ENCODE measurements at regions not wholly inside any gene's neighbourhood (a gene's known extent, or its start where the extent isn't known, plus 50 kb on each side); places are given as distances from the start of the nearest gene placed in this dataset.

GRCh38 chr11:112605093-112605666 lies 344.5 kb upstream of the PLET1 start:
- Histone ChIP-seq H2BK15ac (ENCODE audit: low read length) (no peak overlapping the region), H3K4me2 (ENCODE audit: insufficient read depth, low read length, poor library complexity, severe bottlenecking) (no peak overlapping the region), H4K8ac (ENCODE audit: low read depth, low read length) (no peak overlapping the region), H3K9me3 (replicated peaks in 1 of 2; ENCODE audit: control insufficient read depth in 2 of 2, insufficient read depth in 1 of 2, low read depth in 1 of 2, low read length in 2 of 2) (no peaks in the 10 kb centered on the region), H3K79me1 (ENCODE audit: low read depth, low read length) (no peaks in the 10 kb centered on the region), H2AFZ (ENCODE audit: low read length) (no peak overlapping the region), H3K9ac (ENCODE audit: low read depth, low read length, poor library complexity) (no peak overlapping the region), H2AK5ac (ENCODE audit: low read depth, low read length) (no peak overlapping the region), H3K27ac (replicated peaks; ENCODE audit: low read length) (no peak overlapping the region), H3K4me1 (ENCODE audit: control insufficient read depth in 2 of 2, insufficient read depth in 1 of 2, low read depth in 1 of 2, low read length in 2 of 2) (no peaks in the 10 kb centered on the region), H3K4ac (ENCODE audit: low read length) (no peak overlapping the region), H2BK5ac (ENCODE audit: low read length) (no peak overlapping the region), H3K23ac (ENCODE audit: low read depth, low read length, poor library complexity) (no peak overlapping the region), H2BK120ac (ENCODE audit: low read depth, low read length) (no peak overlapping the region), H3K18ac (ENCODE audit: low read length) (no peak overlapping the region), H2BK12ac (ENCODE audit: low read length) (no peak overlapping the region), H3K4me3 (ENCODE audit: low read length in 2 of 2) (no peak overlapping the region), H3K36me3 (replicated peaks in 1 of 2; ENCODE audit: control insufficient read depth in 2 of 2, insufficient read depth in 2 of 2, low read length in 2 of 2) (no peaks in the 10 kb centered on the region), H3K27me3 (ENCODE audit: control insufficient read depth in 3 of 3, insufficient read depth in 3 of 3, low read depth in 1 of 3, low read length in 3 of 3) (no peaks in the 10 kb centered on the region), H3K14ac (ENCODE audit: low read length) (no peak overlapping the region), H4K91ac (ENCODE audit: low read depth, low read length, poor library complexity) (no peak overlapping the region)
- no peak for DNase-seq (ENCODE audit: low spot score)

GRCh38 chr11:112606656-112607055 lies 346.0 kb upstream of the PLET1 start:
- Histone ChIP-seq H4K8ac (ENCODE audit: low read depth, low read length) (no peak overlapping the region), H2AFZ (ENCODE audit: low read length) (no peak overlapping the region), H3K27me3 (ENCODE audit: control insufficient read depth in 3 of 3, insufficient read depth in 3 of 3, low read depth in 1 of 3, low read length in 3 of 3) (no peaks in the 10 kb centered on the region), H3K23ac (ENCODE audit: low read depth, low read length, poor library complexity) (no peak overlapping the region), H3K4me3 (ENCODE audit: low read length in 2 of 2) (no peak overlapping the region), H3K14ac (ENCODE audit: low read length) (no peak overlapping the region), H3K27ac (replicated peaks; ENCODE audit: low read length) (no peak overlapping the region), H2BK15ac (ENCODE audit: low read length) (no peak overlapping the region), H3K18ac (ENCODE audit: low read length) (no peak overlapping the region), H3K4me1 (ENCODE audit: control insufficient read depth in 2 of 2, insufficient read depth in 1 of 2, low read depth in 1 of 2, low read length in 2 of 2) (no peaks in the 10 kb centered on the region), H3K9ac (ENCODE audit: low read depth, low read length, poor library complexity) (no peak overlapping the region), H3K36me3 (replicated peaks in 1 of 2; ENCODE audit: control insufficient read depth in 2 of 2, insufficient read depth in 2 of 2, low read length in 2 of 2) (no peaks in the 10 kb centered on the region), H2BK12ac (ENCODE audit: low read length) (no peak overlapping the region), H3K4ac (ENCODE audit: low read length) (no peak overlapping the region), H2BK5ac (ENCODE audit: low read length) (no peak overlapping the region), H3K4me2 (ENCODE audit: insufficient read depth, low read length, poor library complexity, severe bottlenecking) (no peak overlapping the region), H2BK120ac (ENCODE audit: low read depth, low read length) (no peak overlapping the region), H4K91ac (ENCODE audit: low read depth, low read length, poor library complexity) (no peak overlapping the region), H3K79me1 (ENCODE audit: low read depth, low read length) (no peaks in the 10 kb centered on the region), H3K9me3 (replicated peaks in 1 of 2; ENCODE audit: control insufficient read depth in 2 of 2, insufficient read depth in 1 of 2, low read depth in 1 of 2, low read length in 2 of 2) (no peaks in the 10 kb centered on the region), H2AK5ac (ENCODE audit: low read depth, low read length) (no peak overlapping the region)
- WGBS, 2 donors (ENCODE audit: extremely low coverage in 2 of 2, insufficient read length in 2 of 2, insufficient replicate concordance in 1 of 2) = no CpG with 5 or more reads among the region's 2 CpGs
- no peak for DNase-seq (ENCODE audit: low spot score)

DNA sequence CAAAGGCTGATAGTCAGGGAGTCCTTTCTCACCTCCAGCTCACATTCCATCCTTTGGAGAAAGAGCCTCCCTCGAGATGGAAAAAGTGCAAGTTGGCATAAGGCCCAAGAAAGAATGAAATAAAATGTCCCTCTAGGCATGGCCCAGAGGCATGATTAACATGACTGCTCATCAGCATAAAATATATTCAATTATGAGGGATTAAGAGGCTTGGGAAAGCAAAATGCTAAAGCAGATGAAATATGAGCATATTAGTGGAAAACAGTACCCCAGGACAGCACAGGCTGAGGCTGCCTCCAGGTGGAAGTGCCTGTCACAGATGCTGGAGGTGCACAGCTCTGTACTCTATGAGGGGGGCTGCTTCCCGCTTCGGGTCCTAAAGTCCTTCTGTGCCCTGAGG lies 347.8 kb upstream of the PLET1 start:
- Histone ChIP-seq H2BK120ac (ENCODE audit: low read depth, low read length) (no peak overlapping the region), H4K91ac (ENCODE audit: low read depth, low read length, poor library complexity) (no peak overlapping the region), H2BK12ac (ENCODE audit: low read length) (no peak overlapping the region), H2AK5ac (ENCODE audit: low read depth, low read length) (no peak overlapping the region), H2BK15ac (ENCODE audit: low read length) (no peak overlapping the region), H2BK5ac (ENCODE audit: low read length) (no peak overlapping the region), H3K79me1 (ENCODE audit: low read depth, low read length) (no peaks in the 10 kb centered on the region), H3K4ac (ENCODE audit: low read length) (no peak overlapping the region), H3K14ac (ENCODE audit: low read length) (no peak overlapping the region), H3K4me1 (ENCODE audit: control insufficient read depth in 2 of 2, insufficient read depth in 1 of 2, low read depth in 1 of 2, low read length in 2 of 2) (peaks cover 0 to 5% of the 10 kb centered on the region in 2 donors), H3K4me3 (ENCODE audit: low read length in 2 of 2) (no peak overlapping the region), H3K4me2 (ENCODE audit: insufficient read depth, low read length, poor library complexity, severe bottlenecking) (no peak overlapping the region), H3K27me3 (ENCODE audit: control insufficient read depth in 3 of 3, insufficient read depth in 3 of 3, low read depth in 1 of 3, low read length in 3 of 3) (no peaks in the 10 kb centered on the region), H4K8ac (ENCODE audit: low read depth, low read length) (no peak overlapping the region), H3K18ac (ENCODE audit: low read length) (no peak overlapping the region), H3K9me3 (replicated peaks in 1 of 2; ENCODE audit: control insufficient read depth in 2 of 2, insufficient read depth in 1 of 2, low read depth in 1 of 2, low read length in 2 of 2) (no peaks in the 10 kb centered on the region), H3K9ac (ENCODE audit: low read depth, low read length, poor library complexity) (no peak overlapping the region), H3K23ac (ENCODE audit: low read depth, low read length, poor library complexity) (no peak overlapping the region), H3K36me3 (replicated peaks in 1 of 2; ENCODE audit: control insufficient read depth in 2 of 2, insufficient read depth in 2 of 2, low read length in 2 of 2) (no peaks in the 10 kb centered on the region), H2AFZ (ENCODE audit: low read length) (no peak overlapping the region), H3K27ac (replicated peaks; ENCODE audit: low read length) (no peak overlapping the region)
- no CpG with 5 or more reads among the region's 3 CpGs for WGBS, 2 donors (ENCODE audit: extremely low coverage in 2 of 2, insufficient read length in 2 of 2, insufficient replicate concordance in 1 of 2)
- DNase-seq (ENCODE audit: low spot score) = no peak

DNA sequence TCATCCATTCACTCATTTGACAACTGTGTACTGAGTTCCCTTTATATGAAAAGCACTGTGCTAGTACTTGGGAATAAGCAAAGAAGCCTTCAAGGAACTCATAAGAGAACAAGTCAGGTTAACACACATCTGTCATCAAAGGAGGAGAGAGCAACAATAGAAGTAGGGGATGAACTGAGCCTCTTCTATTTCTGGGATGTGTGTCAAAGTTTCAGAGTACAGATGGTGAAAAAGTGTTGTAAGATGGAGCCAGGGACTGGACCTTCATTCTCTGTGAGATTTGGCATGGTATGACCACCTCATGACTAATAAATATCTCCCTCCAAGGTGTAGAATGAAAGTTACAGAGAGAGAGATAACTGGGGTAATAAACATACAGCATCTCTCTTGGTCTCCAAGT lies 349.8 kb upstream of the PLET1 start:
- Histone ChIP-seq H3K79me1 (ENCODE audit: low read depth, low read length) (no peaks in the 10 kb centered on the region), H3K14ac (ENCODE audit: low read length) (no peak overlapping the region), H3K4me3 (ENCODE audit: low read length in 2 of 2) (no peak overlapping the region), H3K27me3 (ENCODE audit: control insufficient read depth in 3 of 3, insufficient read depth in 3 of 3, low read depth in 1 of 3, low read length in 3 of 3) (no peaks in the 10 kb centered on the region), H3K9ac (ENCODE audit: low read depth, low read length, poor library complexity) (no peak overlapping the region), H3K4ac (ENCODE audit: low read length) (no peak overlapping the region), H2BK5ac (ENCODE audit: low read length) (no peak overlapping the region), H2BK12ac (ENCODE audit: low read length) (no peak overlapping the region), H2BK120ac (ENCODE audit: low read depth, low read length) (no peak overlapping the region), H3K9me3 (replicated peaks in 1 of 2; ENCODE audit: control insufficient read depth in 2 of 2, insufficient read depth in 1 of 2, low read depth in 1 of 2, low read length in 2 of 2) (no peaks in the 10 kb centered on the region), H2AFZ (ENCODE audit: low read length) (no peak overlapping the region), H2AK5ac (ENCODE audit: low read depth, low read length) (no peak overlapping the region), H3K18ac (ENCODE audit: low read length) (no peak overlapping the region), H4K8ac (ENCODE audit: low read depth, low read length) (no peak overlapping the region), H2BK15ac (ENCODE audit: low read length) (no peak overlapping the region), H3K27ac (replicated peaks; ENCODE audit: low read length) (no peak overlapping the region), H4K91ac (ENCODE audit: low read depth, low read length, poor library complexity) (no peak overlapping the region), H3K4me2 (ENCODE audit: insufficient read depth, low read length, poor library complexity, severe bottlenecking) (no peak overlapping the region), H3K23ac (ENCODE audit: low read depth, low read length, poor library complexity) (no peak overlapping the region), H3K4me1 (ENCODE audit: control insufficient read depth in 2 of 2, insufficient read depth in 1 of 2, low read depth in 1 of 2, low read length in 2 of 2) (peaks cover 0 to 5% of the 10 kb centered on the region in 2 donors), H3K36me3 (replicated peaks in 1 of 2; ENCODE audit: control insufficient read depth in 2 of 2, insufficient read depth in 2 of 2, low read length in 2 of 2) (no peaks in the 10 kb centered on the region)
- DNase-seq (ENCODE audit: low spot score) = no peak

All from neuronal stem cell (in vitro differentiated cells).